ENCODE measurements at regions not wholly inside any gene's neighbourhood (a gene's known extent, or its start where the extent isn't known, plus 50 kb on each side); places are given as distances from the start of the nearest gene placed in this dataset.
"Not testable (repeated sequence)": the region's sequence is repeated elsewhere in the genome, so short reads cannot be mapped to it uniquely, and the experiment has no call there.

GRCh38 chr2:91765018-91765754 lies 3073.7 kb downstream of the RPIA start:
- 80% methylated on average over 1 of the region's 7 CpGs for WGBS (ENCODE audit: insufficient coverage)
- H3K27me3 ChIP-seq (ENCODE audit: control insufficient read depth, insufficient read depth, low read length); H3K9me3 ChIP-seq (ENCODE audit: control insufficient read depth, insufficient read depth, low read length); DNase-seq (ENCODE audit: low read depth in 4 of 6, low spot score in 6 of 6); H3K36me3 ChIP-seq (ENCODE audit: control insufficient read depth, insufficient read depth, low read length); H3K4me3 ChIP-seq (ENCODE audit: low read depth, low read length); H3K4me1 ChIP-seq (ENCODE audit: control insufficient read depth, insufficient read depth, low read length); H3K27ac ChIP-seq (ENCODE audit: low read depth, low read length): not testable (repeated sequence)

GRCh38 chr2:91766349-91767048 lies 3075.0 kb downstream of the RPIA start:
- not testable (repeated sequence) for DNase-seq (ENCODE audit: low read depth in 4 of 6, low spot score in 6 of 6); H3K27ac ChIP-seq (ENCODE audit: low read depth, low read length); H3K4me1 ChIP-seq (ENCODE audit: control insufficient read depth, insufficient read depth, low read length); H3K9me3 ChIP-seq (ENCODE audit: control insufficient read depth, insufficient read depth, low read length); H3K4me3 ChIP-seq (ENCODE audit: low read depth, low read length); H3K27me3 ChIP-seq (ENCODE audit: control insufficient read depth, insufficient read depth, low read length); H3K36me3 ChIP-seq (ENCODE audit: control insufficient read depth, insufficient read depth, low read length)
- 82% methylated on average over 5 of the region's 9 CpGs for WGBS (ENCODE audit: insufficient coverage)

GRCh38 chr2:91768301-91768700 lies 3076.8 kb downstream of the RPIA start:
- WGBS (ENCODE audit: insufficient coverage): 67% methylated on average over 3 of the region's 3 CpGs
- not testable (repeated sequence) for H3K36me3 ChIP-seq (ENCODE audit: control insufficient read depth, insufficient read depth, low read length); H3K4me1 ChIP-seq (ENCODE audit: control insufficient read depth, insufficient read depth, low read length); H3K27me3 ChIP-seq (ENCODE audit: control insufficient read depth, insufficient read depth, low read length); H3K27ac ChIP-seq (ENCODE audit: low read depth, low read length); DNase-seq (ENCODE audit: low read depth in 4 of 6, low spot score in 6 of 6); H3K4me3 ChIP-seq (ENCODE audit: low read depth, low read length); H3K9me3 ChIP-seq (ENCODE audit: control insufficient read depth, insufficient read depth, low read length)

- not testable (repeated sequence) for H3K27ac ChIP-seq (ENCODE audit: low read depth, low read length); H3K4me3 ChIP-seq (ENCODE audit: low read depth, low read length); H3K36me3 ChIP-seq (ENCODE audit: control insufficient read depth, insufficient read depth, low read length); DNase-seq (ENCODE audit: low read depth in 4 of 6, low spot score in 6 of 6); H3K27me3 ChIP-seq (ENCODE audit: control insufficient read depth, insufficient read depth, low read length); H3K9me3 ChIP-seq (ENCODE audit: control insufficient read depth, insufficient read depth, low read length); H3K4me1 ChIP-seq (ENCODE audit: control insufficient read depth, insufficient read depth, low read length)
- 74% methylated on average over 7 of the region's 9 CpGs for WGBS (ENCODE audit: insufficient coverage)
Observed at GRCh38 chr2:91768997-91769396, 3077.5 kb downstream of the RPIA start.

GRCh38 chr2:91770046-91770575 lies 3078.6 kb downstream of the RPIA start:
- WGBS (ENCODE audit: insufficient coverage): 56% methylated on average over 4 of the region's 8 CpGs
- H3K36me3 ChIP-seq (ENCODE audit: control insufficient read depth, insufficient read depth, low read length); H3K9me3 ChIP-seq (ENCODE audit: control insufficient read depth, insufficient read depth, low read length); H3K27ac ChIP-seq (ENCODE audit: low read depth, low read length); H3K27me3 ChIP-seq (ENCODE audit: control insufficient read depth, insufficient read depth, low read length); DNase-seq (ENCODE audit: low read depth in 4 of 6, low spot score in 6 of 6); H3K4me1 ChIP-seq (ENCODE audit: control insufficient read depth, insufficient read depth, low read length); H3K4me3 ChIP-seq (ENCODE audit: low read depth, low read length): not testable (repeated sequence)

GRCh38 chr2:91771604-91772003 lies 3080.1 kb downstream of the RPIA start:
- not testable (repeated sequence) for H3K27ac ChIP-seq (ENCODE audit: low read depth, low read length); H3K4me3 ChIP-seq (ENCODE audit: low read depth, low read length); H3K36me3 ChIP-seq (ENCODE audit: control insufficient read depth, insufficient read depth, low read length); H3K27me3 ChIP-seq (ENCODE audit: control insufficient read depth, insufficient read depth, low read length); H3K4me1 ChIP-seq (ENCODE audit: control insufficient read depth, insufficient read depth, low read length); DNase-seq (ENCODE audit: low read depth in 4 of 6, low spot score in 6 of 6); H3K9me3 ChIP-seq (ENCODE audit: control insufficient read depth, insufficient read depth, low read length)
- WGBS (ENCODE audit: insufficient coverage): 96% methylated on average over 2 of the region's 4 CpGs

- H3K4me1 ChIP-seq (ENCODE audit: control insufficient read depth, insufficient read depth, low read length); DNase-seq (ENCODE audit: low read depth in 4 of 6, low spot score in 6 of 6); H3K36me3 ChIP-seq (ENCODE audit: control insufficient read depth, insufficient read depth, low read length); H3K27me3 ChIP-seq (ENCODE audit: control insufficient read depth, insufficient read depth, low read length); H3K4me3 ChIP-seq (ENCODE audit: low read depth, low read length); H3K27ac ChIP-seq (ENCODE audit: low read depth, low read length); H3K9me3 ChIP-seq (ENCODE audit: control insufficient read depth, insufficient read depth, low read length): not testable (repeated sequence)
- 61% methylated on average over 2 of the region's 13 CpGs for WGBS (ENCODE audit: insufficient coverage)
Observed at GRCh38 chr2:91772240-91772937, 3080.9 kb downstream of the RPIA start.

GRCh38 chr2:91773810-91774209 lies 3082.3 kb downstream of the RPIA start:
- not testable (repeated sequence) for H3K9me3 ChIP-seq (ENCODE audit: control insufficient read depth, insufficient read depth, low read length); H3K4me1 ChIP-seq (ENCODE audit: control insufficient read depth, insufficient read depth, low read length); H3K27ac ChIP-seq (ENCODE audit: low read depth, low read length); H3K4me3 ChIP-seq (ENCODE audit: low read depth, low read length); H3K27me3 ChIP-seq (ENCODE audit: control insufficient read depth, insufficient read depth, low read length); H3K36me3 ChIP-seq (ENCODE audit: control insufficient read depth, insufficient read depth, low read length); DNase-seq (ENCODE audit: low read depth in 4 of 6, low spot score in 6 of 6)
- WGBS (ENCODE audit: insufficient coverage): 70% methylated on average over 2 of the region's 9 CpGs

GRCh38 chr2:91775193-91775592 lies 3083.7 kb downstream of the RPIA start:
- H3K4me1 ChIP-seq (ENCODE audit: control insufficient read depth, insufficient read depth, low read length); H3K27me3 ChIP-seq (ENCODE audit: control insufficient read depth, insufficient read depth, low read length); H3K4me3 ChIP-seq (ENCODE audit: low read depth, low read length); H3K27ac ChIP-seq (ENCODE audit: low read depth, low read length); H3K9me3 ChIP-seq (ENCODE audit: control insufficient read depth, insufficient read depth, low read length); H3K36me3 ChIP-seq (ENCODE audit: control insufficient read depth, insufficient read depth, low read length); DNase-seq (ENCODE audit: low read depth in 4 of 6, low spot score in 6 of 6): not testable (repeated sequence)
- 55% methylated on average over 3 of the region's 4 CpGs for WGBS (ENCODE audit: insufficient coverage)
